Neuronal stem cell (in vitro differentiated cells): ENCODE measurements at regions not wholly inside any gene's neighbourhood (a gene's known extent, or its start where the extent isn't known, plus 50 kb on each side); places are given as distances from the start of the nearest gene placed in this dataset.
"Not testable (repeated sequence)": the region's sequence is repeated elsewhere in the genome, so short reads cannot be mapped to it uniquely, and the experiment has no call there.

Source experiments
- DNase-seq: peaks from one replicate; pipeline ENCODE4 v3.0.0-alpha.2; 2013; ENCODE audit warnings: low spot score
- H2AFZ ChIP-seq: one replicate; pipeline ENCODE4 v1.6.1; 2013; ENCODE audit warnings: mild to moderate bottlenecking, low read length, inconsistent platforms
- H2AK5ac ChIP-seq: 2 replicates; pipeline ENCODE4 v1.6.1; 2013; ENCODE audit warnings: low read depth, mild to moderate bottlenecking, inconsistent platforms, low read length, moderate library complexity, mixed read lengths
- H2BK120ac ChIP-seq: 2 replicates; pipeline ENCODE4 v1.6.1; 2013; ENCODE audit warnings: low read depth, mild to moderate bottlenecking, inconsistent platforms, low read length, moderate library complexity, mixed read lengths
- H2BK12ac ChIP-seq: one replicate; pipeline ENCODE4 v1.6.1; 2013; ENCODE audit warnings: low read length, inconsistent platforms
- H2BK15ac ChIP-seq: 2 replicates; pipeline ENCODE4 v1.6.1; 2013; ENCODE audit warnings: mild to moderate bottlenecking, low read length, inconsistent platforms, mixed read lengths
- H2BK5ac ChIP-seq: one replicate; pipeline ENCODE4 v1.6.1; 2013; ENCODE audit warnings: inconsistent platforms, mild to moderate bottlenecking, low read length, moderate library complexity
- H3K14ac ChIP-seq: one replicate; pipeline ENCODE4 v1.6.1; 2013; ENCODE audit warnings: low read length, inconsistent platforms
- H3K18ac ChIP-seq: 2 replicates; pipeline ENCODE4 v1.6.1; 2013; ENCODE audit warnings: low read length, inconsistent platforms
- H3K23ac ChIP-seq: 2 replicates; pipeline ENCODE4 v1.6.1; 2013; ENCODE audit warnings: low read depth, mild to moderate bottlenecking, mixed read lengths, low read length, inconsistent platforms; ENCODE audit not compliant: poor library complexity
- H3K27ac ChIP-seq: replicated peaks from 3 replicates; pipeline ENCODE4 v1.5.1; 2013; ENCODE audit warnings: low read length, inconsistent platforms
- H3K27me3 ChIP-seq, 3 experiments: 2 replicates each; pipeline ENCODE4 v1.6.1; 2013; ENCODE audit warnings: low read length in 3 of 3, mild to moderate bottlenecking in 2 of 3, inconsistent platforms in 1 of 3, low read depth in 1 of 3, mixed read lengths in 1 of 3, moderate library complexity in 1 of 3; ENCODE audit not compliant: control insufficient read depth in 3 of 3, insufficient read depth in 3 of 3
- H3K36me3 ChIP-seq, 2 donors: replicated peaks in 1 of 2; 2 replicates each; pipeline ENCODE4 v1.6.1; 2013; ENCODE audit warnings: low read length in 2 of 2; ENCODE audit not compliant: control insufficient read depth in 2 of 2, insufficient read depth in 2 of 2
- H3K4ac ChIP-seq: 2 replicates; pipeline ENCODE4 v1.6.1; 2013; ENCODE audit warnings: inconsistent platforms, mild to moderate bottlenecking, low read length, moderate library complexity
- H3K4me1 ChIP-seq, 2 donors: 1 replicate in 1 of 2; 2 replicates in 1 of 2; pipeline ENCODE4 v1.6.1; 2013; ENCODE audit warnings: low read length in 2 of 2, low read depth in 1 of 2; ENCODE audit not compliant: control insufficient read depth in 2 of 2, insufficient read depth in 1 of 2
- H3K4me2 ChIP-seq: one replicate; pipeline ENCODE4 v1.6.1; 2013; ENCODE audit warnings: mild to moderate bottlenecking, low read length, inconsistent platforms; ENCODE audit not compliant: insufficient read depth, poor library complexity, severe bottlenecking
- H3K4me3 ChIP-seq, 2 donors: 2 replicates each; pipeline ENCODE4 v1.5.1; 2013; ENCODE audit warnings: low read length in 2 of 2, mild to moderate bottlenecking in 2 of 2, inconsistent platforms in 1 of 2, moderate library complexity in 1 of 2
- H3K79me1 ChIP-seq: one replicate; pipeline ENCODE4 v1.6.1; 2013; ENCODE audit warnings: low read depth, mild to moderate bottlenecking, inconsistent platforms, low read length, moderate library complexity
- H3K9ac ChIP-seq: one replicate; pipeline ENCODE4 v1.6.1; 2013; ENCODE audit warnings: mild to moderate bottlenecking, low read depth, low read length, inconsistent platforms; ENCODE audit not compliant: poor library complexity
- H3K9me3 ChIP-seq, 2 donors: replicated peaks in 1 of 2; 2 replicates each; pipeline versions ENCODE3 to v1.6.1; 2013; ENCODE audit warnings: low read length in 2 of 2, mild to moderate bottlenecking in 2 of 2, inconsistent platforms in 1 of 2, low read depth in 1 of 2, mixed read lengths in 1 of 2, moderate library complexity in 1 of 2; ENCODE audit not compliant: control insufficient read depth in 2 of 2, insufficient read depth in 1 of 2
- H4K8ac ChIP-seq: one replicate; pipeline ENCODE4 v1.6.1; 2013; ENCODE audit warnings: low read depth, mild to moderate bottlenecking, inconsistent platforms, low read length, moderate library complexity
- H4K91ac ChIP-seq: one replicate; pipeline ENCODE4 v1.6.1; 2013; ENCODE audit warnings: low read length, low read depth, mild to moderate bottlenecking, inconsistent platforms; ENCODE audit not compliant: poor library complexity
- WGBS, 2 donors: extraction: QIAGEN DNeasy Blood & Tissue Kit; methylation state at CpG; one replicate each; pipeline ENCODE4 v1.1.7; 2013; ENCODE audit warnings: missing lambda C conversion rate in 2 of 2, mixed read lengths in 1 of 2; ENCODE audit not compliant: insufficient read length in 2 of 2, insufficient replicate concordance in 1 of 2; ENCODE audit errors: extremely low coverage in 2 of 2; 5-methylcytosine and 5-hydroxymethylcytosine counted together

DNA sequence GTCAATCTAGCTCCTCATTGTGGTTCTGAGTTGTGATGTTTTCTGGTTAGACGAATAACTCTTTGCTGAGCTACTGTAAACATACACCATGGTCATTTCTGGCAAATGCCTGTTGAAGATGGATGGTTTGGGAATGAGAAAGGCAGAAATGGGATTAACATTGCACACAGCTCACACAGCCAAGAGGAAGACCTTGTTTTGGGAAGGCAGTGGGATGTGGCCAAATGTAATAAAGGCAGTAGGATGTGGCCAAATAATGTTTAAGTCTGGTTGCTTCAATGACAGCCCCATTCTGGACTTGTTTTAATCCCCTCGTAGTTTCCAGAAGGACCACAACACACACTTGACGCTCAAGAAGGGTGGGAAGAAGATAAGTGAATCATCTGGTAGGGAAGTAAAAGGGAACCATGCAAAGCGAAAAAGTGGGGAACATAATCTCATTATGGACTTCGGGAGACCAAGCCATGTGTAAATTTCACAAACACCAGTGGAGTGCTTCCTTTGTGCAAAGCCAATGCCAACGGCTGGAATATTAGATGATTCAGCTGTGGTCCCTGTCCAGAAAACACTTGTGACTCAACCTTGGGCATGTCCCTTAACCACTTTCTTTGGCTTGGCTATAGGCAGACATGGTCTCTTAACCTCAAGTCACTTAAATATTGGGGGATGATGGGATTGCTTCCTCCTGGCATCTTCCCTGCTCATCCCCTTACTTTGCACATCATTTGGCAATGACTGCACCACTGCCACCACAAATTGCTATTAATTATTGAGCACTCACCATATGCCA, 284.4 kb upstream of the CRY1 start:
- Histone ChIP-seq H4K91ac (no peak overlapping the region), H2AFZ (no peak overlapping the region), H3K9ac (no peak overlapping the region), H3K4ac (no peak overlapping the region), H2BK5ac (no peak overlapping the region), H3K36me3 (no peaks in the 10 kb centered on the region), H3K4me3 (no peak overlapping the region), H4K8ac (no peak overlapping the region), H2BK12ac (no peak overlapping the region), H3K4me2 (no peak overlapping the region), H3K79me1 (no peaks in the 10 kb centered on the region), H3K23ac (no peak overlapping the region), H3K4me1 (peaks cover 2 to 20% of the 10 kb centered on the region in 2 donors), H3K9me3 (peaks cover 0 to 4% of the 10 kb centered on the region in 2 donors), H3K27ac (no peak overlapping the region), H3K27me3 (no peaks in the 10 kb centered on the region), H3K18ac (no peak overlapping the region), H2BK120ac (no peak overlapping the region), H2AK5ac (no peak overlapping the region), H2BK15ac (no peak overlapping the region), H3K14ac (no peak overlapping the region)
- no CpG with 5 or more reads among the region's 6 CpGs for WGBS, 2 donors
- DNase-seq, result no peak

DNA sequence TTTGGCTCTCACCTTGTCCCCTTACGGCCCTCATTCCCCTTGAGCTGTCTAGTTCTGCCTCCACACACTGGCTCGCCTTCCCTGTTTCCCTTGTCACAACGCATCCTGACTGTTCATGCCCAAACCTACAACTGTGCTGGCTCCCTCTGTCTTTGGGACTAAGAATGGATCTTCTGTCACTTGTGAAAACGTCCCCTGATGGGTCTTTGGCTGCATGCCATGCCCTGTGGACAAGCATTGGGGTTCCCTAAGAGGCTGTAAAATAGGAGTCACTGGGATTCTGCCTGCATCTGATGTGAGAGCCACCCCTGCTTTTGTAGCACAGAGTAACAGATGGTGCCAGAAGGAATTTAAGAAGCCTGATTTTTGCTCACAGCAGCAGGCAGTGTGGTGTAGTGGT, 285.3 kb upstream of the CRY1 start:
- Histone ChIP-seq H3K4me1 (peaks cover 2 to 20% of the 10 kb centered on the region in 2 donors), H3K18ac (no peak overlapping the region), H2BK12ac (no peak overlapping the region), H2BK5ac (no peak overlapping the region), H2BK120ac (no peak overlapping the region), H3K9ac (no peak overlapping the region), H4K91ac (no peak overlapping the region), H3K4me2 (no peak overlapping the region), H3K4ac (no peak overlapping the region), H3K14ac (no peak overlapping the region), H2AFZ (no peak overlapping the region), H3K23ac (no peak overlapping the region), H3K79me1 (no peaks in the 10 kb centered on the region), H3K9me3 (peaks cover 0 to 4% of the 10 kb centered on the region in 2 donors), H4K8ac (no peak overlapping the region), H3K27me3 (no peaks in the 10 kb centered on the region), H3K27ac (no peak overlapping the region), H2BK15ac (no peak overlapping the region), H3K4me3 (no peak overlapping the region), H3K36me3 (no peaks in the 10 kb centered on the region), H2AK5ac (no peak overlapping the region)
- no CpG with 5 or more reads among the region's 4 CpGs for WGBS, 2 donors
- no peak for DNase-seq

DNA sequence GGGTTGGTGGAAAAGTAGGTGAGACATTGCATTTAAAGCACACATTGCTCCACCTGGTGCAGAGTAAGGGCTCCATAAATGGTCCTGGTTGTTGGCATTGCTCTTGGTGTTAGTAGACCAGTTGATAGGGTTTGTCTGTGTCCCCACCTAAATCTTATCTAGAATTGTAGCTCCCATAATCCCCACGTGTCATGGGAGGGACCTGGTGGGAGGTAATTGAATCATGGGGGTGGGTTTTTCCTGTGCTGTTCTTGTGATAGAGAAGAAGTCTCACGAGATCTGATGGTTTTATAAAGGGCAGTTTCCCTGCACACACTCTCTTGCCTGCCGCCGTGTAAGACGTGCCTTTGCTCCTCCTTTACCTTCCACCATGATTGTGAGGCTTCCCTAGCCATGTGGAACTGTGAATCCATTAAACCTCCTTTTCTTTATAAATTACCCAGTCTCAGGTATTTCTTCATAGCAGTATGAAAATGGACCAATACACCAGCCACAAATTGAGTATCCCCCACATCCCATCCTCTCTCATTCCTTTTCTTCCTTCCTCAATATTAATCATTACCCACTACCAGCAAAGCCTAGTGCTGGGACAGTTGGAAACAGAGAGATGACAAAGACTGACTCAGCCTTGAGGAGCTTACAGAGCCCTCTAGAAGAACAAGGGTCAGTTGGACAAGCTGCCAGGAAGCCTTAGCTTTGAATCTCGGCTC, 285.9 kb upstream of the CRY1 start:
- H2BK15ac ChIP-seq, H3K23ac ChIP-seq, H4K8ac ChIP-seq, H4K91ac ChIP-seq, H2AK5ac ChIP-seq, H2BK12ac ChIP-seq, H3K18ac ChIP-seq, H3K27ac ChIP-seq, H3K9ac ChIP-seq, H3K79me1 ChIP-seq, H3K4ac ChIP-seq, H3K14ac ChIP-seq, H3K36me3 ChIP-seq, H3K27me3 ChIP-seq, H3K4me3 ChIP-seq, H3K9me3 ChIP-seq, H3K4me2 ChIP-seq, H2BK120ac ChIP-seq, DNase-seq, H2BK5ac ChIP-seq, H2AFZ ChIP-seq: not testable (repeated sequence)
- WGBS, 2 donors, result no CpG with 5 or more reads among the region's 6 CpGs
- peaks cover 2 to 14% of the 10 kb centered on the region in 2 donors for H3K4me1 ChIP-seq

DNA sequence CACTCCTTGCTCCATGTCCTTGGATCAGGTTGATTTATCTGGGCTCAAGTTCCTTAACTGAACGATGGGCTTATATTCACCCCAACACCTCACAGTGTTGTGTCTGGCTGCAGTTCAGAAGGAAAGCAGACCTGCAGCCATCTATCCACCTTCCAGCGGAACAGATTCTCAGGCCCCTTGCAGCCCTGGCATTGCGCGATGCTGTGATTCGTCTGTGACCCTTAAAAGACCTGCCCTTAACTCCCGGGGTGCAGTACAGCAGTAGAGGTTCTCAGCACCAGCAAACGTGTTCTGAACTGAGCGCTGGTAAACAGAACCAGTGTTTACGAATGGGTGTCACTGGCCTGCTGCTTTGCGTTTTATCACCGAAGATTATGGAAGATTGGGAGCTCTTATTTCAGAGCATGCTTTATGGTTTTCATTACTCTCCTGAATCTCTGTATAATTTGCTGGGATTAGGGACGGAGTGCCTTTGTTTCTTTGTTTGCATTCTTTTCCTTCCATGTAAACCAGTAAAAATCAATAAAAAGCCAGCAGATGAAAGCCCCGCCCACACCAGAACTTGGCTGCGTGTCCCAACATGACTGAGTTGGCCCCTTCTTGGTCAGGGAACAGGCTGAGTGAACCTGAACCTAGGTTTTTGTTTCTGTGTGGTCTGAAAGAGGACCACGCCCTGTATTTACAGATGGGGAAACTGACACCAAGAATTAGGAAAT, 286.7 kb upstream of the CRY1 start:
- DNase-seq, result no peak
- H3K23ac ChIP-seq, result no peak overlapping the region
- H3K4me1 ChIP-seq, result peaks cover 2 to 8% of the 10 kb centered on the region in 2 donors
- H3K9me3 ChIP-seq, result peaks cover 0 to 4% of the 10 kb centered on the region in 2 donors
- H2BK12ac ChIP-seq, result no peak overlapping the region
- no peak overlapping the region for H3K4me3 ChIP-seq
- H2BK15ac ChIP-seq, result no peak overlapping the region
- H4K8ac ChIP-seq, result no peak overlapping the region
- H3K36me3 ChIP-seq, result no peaks in the 10 kb centered on the region
- H3K4ac ChIP-seq, result no peak overlapping the region
- no peak overlapping the region for H3K4me2 ChIP-seq
- no peak overlapping the region for H4K91ac ChIP-seq
- H3K18ac ChIP-seq, result no peak overlapping the region
- no peak overlapping the region for H3K27ac ChIP-seq
- no peak overlapping the region for H2AK5ac ChIP-seq
- H3K9ac ChIP-seq, result no peak overlapping the region
- no peak overlapping the region for H2BK120ac ChIP-seq
- no CpG with 5 or more reads among the region's 15 CpGs for whole genome bisulfite sequencing, 2 donors
- H3K79me1 ChIP-seq, result no peaks in the 10 kb centered on the region
- no peak overlapping the region for H2AFZ ChIP-seq
- no peak overlapping the region for H2BK5ac ChIP-seq
- H3K27me3 ChIP-seq, result no peaks in the 10 kb centered on the region
- H3K14ac ChIP-seq, result no peak overlapping the region
